Hypothalamus (tissue), 51 donors: ENCODE measurements at regions not wholly inside any gene's neighbourhood (a gene's known extent, or its start where the extent isn't known, plus 50 kb on each side); places are given as distances from the start of the nearest gene placed in this dataset.

Experiments
- DNase-seq, 51 donors: peaks; one replicate each; lab custom pipeline; 2025; lab: John Stamatoyannopoulos, UW

DNA sequence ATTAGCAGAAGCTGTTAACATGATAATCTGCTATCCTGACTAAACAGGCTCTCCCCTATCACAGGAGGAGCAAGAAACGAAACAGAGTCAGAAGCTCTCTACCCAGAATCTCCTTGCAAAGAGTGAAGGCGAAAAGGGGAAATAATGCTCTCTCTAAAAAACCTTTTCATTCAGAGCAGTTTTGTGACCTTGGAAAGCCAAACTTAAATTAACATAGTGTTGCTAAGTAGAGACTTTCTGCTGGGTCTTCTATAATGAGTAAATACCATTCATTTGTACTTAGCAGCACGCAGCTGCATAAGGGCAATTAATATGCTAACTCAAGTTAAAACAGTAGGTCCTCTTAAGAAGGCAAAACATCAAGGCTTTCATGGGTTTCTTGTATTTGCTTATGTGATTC lies 101.7 kb upstream of the GPR139 start:
- DNase-seq, result no peak

DNA sequence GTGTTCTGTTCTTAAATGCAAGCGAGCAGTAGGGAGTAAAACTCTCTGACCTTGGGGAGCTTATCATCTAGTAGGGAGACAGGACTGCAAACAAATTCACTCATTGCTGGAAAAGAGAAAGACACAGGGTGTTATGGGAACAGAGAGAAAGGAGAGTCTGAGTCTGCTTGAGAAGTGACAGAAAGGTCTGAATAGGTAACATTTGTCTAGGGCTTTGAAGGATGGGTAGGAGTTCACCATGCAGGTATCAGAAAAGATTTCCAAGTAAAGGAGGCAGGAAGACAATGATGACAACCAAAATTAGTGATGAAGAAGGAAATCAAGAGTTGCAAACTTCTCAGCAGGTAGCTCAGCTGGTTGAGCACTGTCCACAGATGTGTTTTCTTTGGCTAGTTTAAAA lies 93.6 kb upstream of the GPR139 start:
- DNase-seq, result no peak

DNA sequence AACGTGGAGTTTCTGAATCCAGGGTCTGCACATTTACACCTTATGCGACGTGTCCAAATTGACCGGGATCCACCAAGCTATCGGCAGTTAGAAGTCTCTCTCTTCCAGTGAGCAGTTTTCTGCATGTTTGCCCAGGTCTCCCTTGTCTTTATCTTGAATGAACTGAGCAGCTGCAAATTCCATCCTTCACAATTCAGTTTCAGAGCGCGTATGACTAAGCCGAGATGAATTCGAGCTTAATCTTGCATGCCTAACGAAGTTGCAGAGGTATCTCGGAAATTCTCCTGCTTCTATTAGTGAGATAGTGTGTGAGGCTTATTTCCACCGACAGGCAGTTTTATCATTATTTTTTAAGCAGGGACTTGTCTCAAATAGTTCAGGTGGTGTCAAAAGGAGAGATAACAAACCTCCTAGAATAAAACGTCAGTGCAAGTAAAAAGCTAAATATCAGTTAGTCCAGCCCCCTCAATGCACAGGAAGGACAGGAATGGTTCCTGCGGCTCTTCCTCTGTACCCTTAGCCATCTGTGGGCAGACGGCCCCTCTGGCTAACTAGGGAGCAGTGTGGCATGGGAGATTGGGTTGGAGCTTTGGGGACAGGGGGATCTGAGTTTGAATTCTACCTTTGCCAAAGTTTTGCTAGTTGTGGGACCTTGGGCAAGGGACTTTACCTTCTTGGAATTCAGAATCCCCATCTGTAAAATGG lies 93.0 kb upstream of the GPR139 start:
- no peak for DNase-seq

DNA sequence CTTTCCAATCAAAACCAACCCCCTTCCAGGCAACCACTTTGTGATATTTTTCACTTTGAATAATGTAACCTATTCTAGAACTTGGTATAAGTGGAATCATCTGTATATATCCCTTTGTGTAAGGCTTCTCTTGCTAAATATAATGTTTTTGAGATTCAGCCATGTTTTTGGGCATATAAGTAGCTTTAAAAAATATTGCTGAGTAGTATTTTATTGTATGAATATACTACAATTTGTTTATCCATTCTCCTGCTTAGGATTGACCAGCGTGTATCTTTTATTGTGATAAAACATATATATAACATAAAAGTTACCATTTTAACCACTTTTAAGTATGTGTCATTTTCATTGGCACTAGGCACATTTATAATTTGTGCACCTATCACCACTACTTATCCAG lies 79.8 kb upstream of the GPR139 start:
- DNase-seq, result no peak

DNA sequence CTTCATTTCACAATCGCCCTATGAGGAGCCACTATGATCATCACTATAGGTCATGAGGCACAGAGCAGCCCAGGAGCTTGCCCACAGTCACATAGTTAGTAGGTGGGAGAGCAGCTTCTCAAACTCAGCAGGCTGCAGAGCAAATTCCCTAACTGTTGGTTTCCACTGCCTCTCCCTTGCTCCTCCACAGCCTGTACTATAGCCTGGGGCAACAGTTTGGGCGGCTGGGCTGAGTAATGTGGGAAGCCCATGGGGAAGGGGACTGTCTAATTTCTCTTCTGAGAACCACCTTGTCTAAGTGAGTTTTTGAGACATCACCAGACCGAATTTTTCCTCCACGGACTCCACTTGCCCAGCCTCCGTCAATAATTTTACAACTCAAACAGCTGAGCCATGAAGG lies 73.4 kb upstream of the GPR139 start:
- DNase-seq, result no peak

DNA sequence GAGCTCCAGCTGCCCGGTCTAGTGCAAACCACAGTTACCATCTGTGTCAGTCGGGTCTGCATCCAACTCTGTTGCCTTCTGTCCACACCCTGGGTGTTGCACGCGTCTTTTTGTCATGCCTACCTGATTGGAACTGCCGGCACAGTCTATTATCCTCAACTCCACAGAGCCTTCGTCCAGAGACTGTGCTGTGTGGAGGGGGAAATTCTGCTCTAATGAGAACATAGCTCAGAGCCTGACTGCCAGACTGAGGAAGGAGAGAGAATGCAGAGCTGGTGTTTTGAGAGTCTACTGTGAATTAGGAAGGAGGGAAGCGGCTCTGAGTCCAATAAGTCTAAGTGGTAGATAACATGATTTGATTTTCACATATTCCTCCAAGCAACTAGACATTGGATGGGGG lies 68.3 kb upstream of the GPR139 start:
- DNase-seq, result no peak

DNA sequence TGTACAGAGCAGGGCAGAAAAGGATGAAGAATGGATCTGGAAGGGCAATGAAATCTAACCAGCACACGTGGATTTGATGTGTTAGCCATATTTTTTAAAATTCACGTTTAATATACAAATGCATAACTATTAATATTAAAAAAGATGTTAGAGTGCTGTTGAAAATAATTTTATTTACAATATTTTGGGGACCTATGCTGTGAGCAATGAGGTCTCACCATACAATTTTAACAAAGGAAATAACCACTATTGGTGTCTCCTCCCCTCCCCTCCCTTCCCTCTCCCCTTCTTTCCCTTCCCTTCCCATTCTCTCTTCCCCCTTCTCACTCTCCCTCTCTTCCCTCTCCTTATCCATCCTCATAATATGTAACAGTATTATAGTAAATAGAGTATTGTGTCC lies 64.2 kb upstream of the GPR139 start:
- DNase-seq, result no peak

DNA sequence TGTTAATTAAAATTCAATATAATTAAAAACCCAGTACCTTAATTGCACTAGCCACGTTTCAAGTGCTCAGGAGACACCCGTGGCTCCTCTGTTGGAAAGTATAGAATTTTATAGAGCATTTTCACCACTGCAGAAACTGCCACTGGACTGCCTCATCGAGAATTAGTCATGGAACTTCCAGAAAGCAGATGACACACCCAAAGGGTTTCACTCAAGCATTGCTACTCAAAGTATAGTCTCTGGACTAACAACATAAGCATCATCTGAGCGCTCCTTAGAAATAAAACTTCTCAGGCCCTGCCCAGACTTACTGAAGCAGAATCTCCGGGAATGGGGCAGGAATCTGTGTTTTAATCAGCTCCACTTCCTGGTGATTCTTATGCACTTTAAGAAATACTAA lies 63.5 kb upstream of the GPR139 start:
- DNase-seq, result no peak

DNA sequence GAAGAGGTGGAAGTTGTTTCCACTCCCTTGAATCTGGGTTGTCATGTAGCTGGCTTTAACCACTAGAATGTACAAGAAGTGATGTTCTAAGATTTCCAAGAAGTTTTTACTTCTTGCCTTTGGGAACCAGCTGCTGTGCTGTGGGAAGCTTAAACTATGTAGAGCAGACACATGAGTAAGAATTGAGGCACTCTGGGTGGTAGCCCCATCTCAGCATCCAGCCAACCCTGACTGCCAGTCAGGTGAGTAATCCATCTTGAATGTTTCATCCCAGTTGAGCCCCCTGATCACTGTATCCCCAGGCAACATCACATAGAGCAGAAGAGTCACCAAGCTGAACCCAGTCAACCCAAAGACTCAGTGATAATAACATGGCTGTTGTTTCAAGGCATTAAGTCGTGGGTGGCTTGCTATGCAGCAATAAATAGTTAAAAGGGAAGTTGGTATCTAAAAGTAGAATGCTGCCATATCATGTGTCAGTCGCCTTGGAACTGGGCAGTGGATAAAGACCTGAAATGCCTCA lies 62.8 kb upstream of the GPR139 start:
- no peak for DNase-seq

DNA sequence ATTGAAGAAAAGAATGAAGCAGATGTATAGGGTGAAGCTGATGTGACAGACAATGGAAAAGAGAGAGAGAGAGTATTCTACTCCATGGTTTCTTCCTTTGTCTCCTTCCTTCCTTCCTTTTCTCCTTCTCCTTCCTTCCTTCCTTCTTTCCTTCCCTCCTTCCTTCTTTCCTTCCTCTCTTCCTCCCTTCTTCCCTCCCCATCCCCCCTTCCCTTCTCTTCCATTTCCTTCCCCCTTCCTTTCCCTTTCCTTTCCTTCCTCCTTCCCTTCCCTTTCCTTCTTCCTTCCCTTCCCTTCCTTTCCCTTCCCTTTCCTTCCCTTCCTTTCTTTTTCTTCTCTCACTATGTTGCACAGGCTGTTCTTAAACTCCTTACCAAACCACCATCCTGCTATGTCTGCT lies 55.7 kb upstream of the GPR139 start:
- no peak for DNase-seq
